GM19455 (cell line): ENCODE measurements at regions not wholly inside any gene's neighbourhood (a gene's known extent, or its start where the extent isn't known, plus 50 kb on each side); places are given as distances from the start of the nearest gene placed in this dataset.
"Not testable (repeated sequence)": the region's sequence is repeated elsewhere in the genome, so short reads cannot be mapped to it uniquely, and the experiment has no call there.

ENCODE experiments used
- ATAC-seq: cut with Tn5 transposase; IDR thresholded peaks from one replicate; pipeline ENCODE4 v1.9.1; 2021; ENCODE audit not compliant: unreplicated experiment

DNA sequence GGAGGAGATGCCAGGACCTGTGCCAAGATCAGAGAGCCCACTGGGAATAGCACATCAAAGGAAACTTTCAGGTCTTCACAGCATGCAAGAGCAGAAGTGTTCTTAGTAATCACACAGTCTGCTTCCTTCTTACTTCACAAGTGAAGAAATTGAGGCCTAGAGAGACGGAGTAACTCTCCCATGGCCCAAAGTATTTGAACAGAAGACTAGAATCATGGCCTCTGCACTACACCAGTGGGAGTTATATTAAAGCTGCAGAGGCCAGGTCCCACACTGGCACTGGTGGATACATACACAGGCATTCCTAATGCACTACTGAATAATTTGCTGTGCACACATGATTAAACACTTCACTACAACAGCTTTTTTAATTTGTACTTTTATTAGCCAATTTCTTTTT lies 107.6 kb upstream of the RMP24 start:
- ATAC-seq, result no peak

DNA sequence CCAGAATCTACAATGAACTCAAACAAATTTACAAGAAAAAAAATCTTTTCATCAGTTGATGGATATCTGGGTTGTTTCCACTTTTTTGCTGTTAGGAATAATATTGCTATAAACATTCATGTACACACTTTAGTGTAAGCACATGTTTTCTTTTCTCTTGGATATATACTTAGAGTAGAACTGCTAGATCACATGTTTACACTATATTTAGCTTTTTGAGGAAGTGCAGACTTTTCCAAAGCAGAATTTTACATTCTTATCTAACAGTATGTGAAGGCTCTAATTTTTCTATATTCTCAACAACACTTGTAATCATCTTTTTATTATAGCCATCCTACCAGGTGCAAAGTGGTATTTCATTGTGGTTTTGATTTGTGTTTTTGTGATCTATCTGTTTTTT lies 103.6 kb upstream of the RMP24 start:
- ATAC-seq, result no peak

DNA sequence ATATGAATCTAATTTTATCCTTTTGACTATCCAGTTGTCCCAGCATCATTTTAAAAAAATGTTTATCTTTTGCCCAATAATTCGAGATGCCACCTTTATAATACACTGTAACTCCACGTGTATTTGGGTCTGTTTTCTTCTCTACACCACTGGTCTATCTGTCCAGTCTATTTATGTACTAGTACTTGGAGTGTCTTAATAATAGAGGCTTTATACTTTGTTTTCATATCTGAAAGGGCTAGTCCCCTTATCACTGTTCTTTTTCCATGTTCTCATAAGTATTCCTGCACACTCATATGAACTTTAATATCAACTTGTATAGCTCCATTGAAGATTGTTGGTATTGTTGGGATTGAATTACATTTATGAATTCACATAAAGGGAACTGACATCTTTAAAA lies 101.1 kb upstream of the RMP24 start:
- no peak for ATAC-seq

DNA sequence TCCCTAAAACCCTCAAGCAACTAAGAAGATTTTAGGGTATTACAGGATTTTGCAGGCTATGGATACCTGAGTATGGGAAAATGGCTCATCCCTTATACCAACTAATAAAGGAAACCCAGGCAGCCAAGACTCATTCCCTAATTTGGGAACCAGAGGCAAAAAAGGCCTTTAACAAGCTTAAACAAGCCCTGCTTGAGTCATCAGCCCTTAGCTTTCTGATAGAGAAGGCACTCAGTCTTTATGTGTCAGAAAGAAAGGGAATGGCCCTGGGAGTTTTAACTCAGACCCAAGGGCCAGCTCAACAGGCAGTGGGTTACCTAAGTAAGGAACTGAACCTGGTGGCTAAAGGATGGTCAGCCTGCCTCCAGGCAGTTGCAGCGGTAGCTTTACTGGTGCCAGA lies 96.9 kb upstream of the RMP24 start:
- no peak for ATAC-seq

DNA sequence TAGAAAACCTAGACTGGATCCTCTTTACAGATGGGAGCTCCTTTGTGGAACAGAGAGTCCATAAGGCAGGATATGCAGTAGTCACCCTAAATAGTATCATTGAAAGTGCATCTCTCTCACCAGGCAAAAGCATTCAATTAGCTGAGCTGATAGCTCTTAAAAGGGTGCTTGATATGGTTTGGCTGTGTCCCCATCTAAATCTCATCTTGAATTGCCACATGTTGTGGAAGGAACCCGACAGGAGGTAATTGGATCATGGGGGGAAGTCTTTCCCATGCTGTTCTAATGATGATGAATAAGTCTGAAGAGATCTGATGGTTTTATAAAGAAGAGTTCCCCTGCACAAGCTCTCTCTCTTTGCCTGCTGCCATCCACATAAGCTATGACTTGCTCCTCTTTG lies 96.2 kb upstream of the RMP24 start:
- ATAC-seq, result no peak

DNA sequence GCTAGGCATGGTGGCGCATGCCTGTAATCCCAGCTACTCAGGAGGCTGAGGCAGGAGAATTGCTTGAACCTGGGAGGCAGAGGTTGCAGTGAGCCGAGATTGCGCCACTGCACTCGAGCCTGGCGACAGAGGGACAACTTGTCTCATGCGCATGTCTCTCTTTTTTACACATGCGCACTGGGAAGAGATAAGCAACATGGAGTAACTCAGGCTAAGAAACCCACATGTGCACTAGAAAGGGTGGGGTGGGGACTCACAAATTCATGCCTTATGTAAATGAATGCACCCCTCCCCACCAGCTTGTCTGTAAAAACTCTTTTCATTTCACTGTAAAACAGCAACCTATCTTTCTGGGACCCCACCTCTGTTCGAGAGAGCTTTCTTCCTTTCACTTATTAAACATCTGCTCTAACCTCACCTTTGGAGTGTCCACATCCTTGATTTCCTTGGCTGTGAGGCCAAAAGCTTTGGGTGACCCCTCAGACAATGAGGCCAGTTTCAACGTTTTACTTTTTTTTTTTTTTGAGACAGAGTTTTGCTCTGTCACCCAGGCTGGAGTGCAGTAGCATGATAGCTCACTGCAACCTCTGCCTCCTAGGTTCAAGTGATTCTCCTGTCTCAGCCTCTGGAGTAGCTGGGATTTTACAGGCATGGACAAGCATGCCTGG lies 91.6 kb upstream of the RMP24 start:
- no peak for ATAC-seq

DNA sequence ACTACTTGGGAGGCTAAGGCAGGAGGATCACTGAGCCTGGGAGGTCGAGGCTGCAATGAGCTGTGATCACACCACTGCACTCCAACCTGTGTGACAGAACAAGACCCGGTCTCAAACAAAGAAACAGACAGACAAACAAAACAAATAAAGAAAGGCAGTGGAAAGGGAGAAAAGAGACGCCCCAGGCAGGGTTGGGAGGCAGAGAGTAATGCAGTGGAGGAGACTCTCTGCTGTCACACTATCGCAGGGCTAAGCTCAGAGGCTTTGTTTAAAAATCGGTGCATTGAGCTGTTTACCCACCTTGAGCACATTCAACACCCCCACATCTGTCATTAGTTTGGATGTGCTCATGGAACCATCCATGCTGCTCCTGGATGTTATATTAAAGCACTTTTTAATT lies 84.2 kb upstream of the RMP24 start:
- ATAC-seq, result no peak

DNA sequence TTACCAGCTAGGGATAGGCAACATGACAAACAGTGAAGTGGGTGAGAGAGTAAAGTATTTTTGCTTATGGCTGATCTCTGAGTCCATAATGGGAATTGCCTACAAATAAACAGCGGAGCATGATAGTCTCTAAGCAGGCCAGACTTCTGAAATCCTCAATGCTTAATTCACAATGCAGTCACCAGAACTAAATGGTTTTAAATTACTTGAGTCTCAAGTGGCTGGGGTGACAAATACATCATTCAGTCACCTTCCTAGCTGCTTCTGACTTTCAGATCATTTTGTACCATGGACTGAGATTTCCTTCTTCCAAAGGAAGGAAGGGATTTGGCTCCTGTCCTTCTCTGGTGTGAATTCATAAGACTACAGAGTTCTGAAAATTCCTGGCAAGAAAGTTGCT lies 82.8 kb upstream of the RMP24 start:
- no peak for ATAC-seq

DNA sequence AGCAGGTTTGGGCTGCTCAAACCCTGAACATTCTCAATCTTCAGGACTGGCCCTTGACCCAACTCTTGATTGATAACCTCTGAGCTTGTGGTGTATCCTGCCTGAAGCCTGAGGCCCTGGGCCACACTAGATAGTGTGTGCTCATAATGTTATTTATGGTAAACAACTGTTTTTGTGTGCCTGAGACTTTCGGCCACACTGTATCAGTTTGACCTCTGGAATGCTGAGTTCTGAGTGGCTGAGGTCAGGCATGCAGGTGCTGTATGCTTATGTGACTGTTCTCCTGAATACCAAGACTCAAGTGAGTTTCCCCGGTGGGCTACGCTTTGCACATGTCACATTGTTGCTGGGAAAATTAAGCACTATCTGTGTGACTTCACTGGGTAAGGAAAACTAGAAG lies 82.2 kb upstream of the RMP24 start:
- ATAC-seq, result no peak

DNA sequence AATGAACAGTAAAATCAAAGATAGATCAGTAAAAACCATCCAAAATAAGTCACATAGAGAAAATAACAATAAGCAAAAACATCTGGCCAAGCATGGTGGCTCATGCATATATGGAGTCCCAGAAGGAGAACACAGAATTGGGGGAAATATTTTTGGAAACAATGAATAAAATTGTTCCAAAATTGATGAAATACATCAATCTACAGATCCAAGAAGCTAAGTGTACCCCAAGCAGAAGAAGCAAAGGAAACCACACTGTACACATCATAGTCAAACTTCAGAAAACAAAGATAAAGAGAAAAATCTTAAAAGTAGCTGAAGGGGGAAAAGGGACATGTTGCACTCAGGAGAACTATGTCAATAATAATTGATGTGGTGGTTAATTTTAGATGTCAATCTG lies 80.4 kb upstream of the RMP24 start:
- no peak for ATAC-seq

DNA sequence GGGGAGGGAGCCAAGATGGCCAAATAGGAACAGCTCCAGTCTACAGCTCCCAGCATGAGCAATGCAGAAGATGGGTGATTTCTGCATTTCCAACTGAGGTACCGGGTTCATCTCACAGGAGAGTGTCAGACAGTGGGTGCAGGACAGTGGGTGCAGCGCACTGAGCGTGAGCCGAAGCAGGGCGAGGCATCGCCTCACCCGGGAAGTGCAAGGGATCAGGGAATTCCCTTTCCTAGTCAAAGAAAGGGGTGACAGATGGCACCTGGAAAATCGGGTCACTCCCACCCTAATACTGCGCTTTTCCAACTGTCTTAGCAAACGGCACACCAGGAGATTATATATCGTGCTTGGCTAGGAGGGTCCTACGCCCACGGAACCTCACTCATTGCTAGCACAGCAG lies 75.0 kb upstream of the RMP24 start:
- not testable (repeated sequence) for ATAC-seq

DNA sequence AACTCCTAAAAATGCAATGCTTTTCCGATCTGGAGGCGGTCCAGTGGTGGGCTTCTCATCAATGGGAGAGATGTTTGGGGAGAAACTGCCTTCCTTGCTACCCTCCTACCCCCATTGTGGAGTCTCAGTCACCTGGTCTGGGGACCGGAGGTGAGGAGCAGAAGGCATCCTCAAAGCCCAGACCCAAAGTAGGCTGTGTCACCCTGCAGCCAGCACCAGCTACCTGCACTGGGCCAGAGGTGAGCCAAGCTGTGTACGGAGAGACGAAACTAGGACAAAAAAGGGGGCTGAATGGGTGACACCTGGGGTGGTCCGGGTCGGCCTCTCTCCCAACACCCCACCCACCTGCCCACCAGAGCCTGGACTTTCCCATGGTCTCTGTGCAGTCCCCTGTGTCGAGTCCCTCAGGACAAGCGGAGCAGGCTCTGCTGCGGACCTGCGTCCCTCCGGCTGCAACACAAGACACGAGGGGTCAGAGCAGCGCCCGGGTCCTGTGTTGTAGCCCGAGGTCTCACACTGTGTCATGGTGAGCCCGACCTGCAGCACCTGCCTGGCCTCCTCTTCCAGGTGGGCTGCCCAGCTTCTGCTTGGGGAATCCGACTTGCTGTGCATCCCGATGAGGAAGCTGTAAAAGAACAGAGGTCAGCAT lies 68.0 kb upstream of the RMP24 start:
- no peak for ATAC-seq

DNA sequence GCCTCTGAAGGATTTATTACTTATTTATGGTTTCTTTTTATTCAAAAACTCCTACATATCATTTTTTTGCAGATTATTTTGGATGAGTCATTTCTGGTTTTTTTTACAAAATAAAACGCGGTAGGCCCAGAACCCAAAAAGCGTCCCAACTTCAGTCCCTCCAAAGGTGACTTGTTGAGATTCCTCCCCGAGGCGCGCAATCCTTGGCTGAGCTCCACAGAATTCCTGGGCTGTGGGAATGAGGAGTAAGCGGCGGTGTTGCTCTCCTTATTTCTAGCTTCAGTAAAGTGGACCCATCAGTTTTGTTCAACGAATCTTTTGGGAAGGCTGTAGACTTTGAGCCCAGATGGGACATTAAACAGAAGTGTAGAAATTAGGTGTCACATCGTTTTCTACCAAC lies 67.0 kb upstream of the RMP24 start:
- ATAC-seq, result no peak

DNA sequence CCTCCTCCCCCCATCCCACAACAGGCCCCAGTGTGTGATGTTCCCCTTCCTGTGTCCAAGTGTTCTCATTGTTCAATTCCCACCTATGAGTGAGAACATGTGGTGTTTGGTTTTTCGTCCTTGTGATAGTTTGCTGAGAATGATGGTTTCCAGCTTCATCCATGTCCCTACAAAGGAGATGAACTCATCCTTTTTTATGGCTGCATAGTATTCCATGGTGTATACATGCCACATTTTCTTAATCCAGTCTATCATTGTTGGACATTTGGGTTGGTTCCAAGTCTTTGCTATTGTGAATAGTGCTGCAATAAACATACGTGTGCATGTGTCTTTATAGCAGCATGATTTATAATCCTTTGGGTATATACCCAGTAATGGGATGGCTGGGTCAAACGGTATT lies 66.2 kb upstream of the RMP24 start:
- ATAC-seq, result not testable (repeated sequence)

DNA sequence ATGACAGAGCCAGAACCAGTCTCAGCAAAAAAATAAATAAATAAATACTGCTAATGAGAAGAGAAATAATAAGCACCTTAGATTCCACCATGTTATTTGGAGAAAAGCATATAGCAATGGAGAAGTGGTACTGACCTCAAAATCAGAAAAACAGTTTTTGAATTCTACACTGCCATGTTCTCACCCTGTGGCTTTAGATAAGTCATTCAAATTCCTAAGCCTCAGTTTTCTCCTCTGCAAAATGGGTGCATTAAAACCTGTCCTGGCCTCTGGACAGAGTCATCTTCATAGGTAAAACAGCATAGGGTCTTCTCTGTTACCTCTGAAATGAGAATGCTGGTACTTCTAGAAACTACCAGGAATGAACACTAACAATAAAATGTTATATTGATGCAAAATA lies 62.2 kb upstream of the RMP24 start:
- ATAC-seq, result no peak

DNA sequence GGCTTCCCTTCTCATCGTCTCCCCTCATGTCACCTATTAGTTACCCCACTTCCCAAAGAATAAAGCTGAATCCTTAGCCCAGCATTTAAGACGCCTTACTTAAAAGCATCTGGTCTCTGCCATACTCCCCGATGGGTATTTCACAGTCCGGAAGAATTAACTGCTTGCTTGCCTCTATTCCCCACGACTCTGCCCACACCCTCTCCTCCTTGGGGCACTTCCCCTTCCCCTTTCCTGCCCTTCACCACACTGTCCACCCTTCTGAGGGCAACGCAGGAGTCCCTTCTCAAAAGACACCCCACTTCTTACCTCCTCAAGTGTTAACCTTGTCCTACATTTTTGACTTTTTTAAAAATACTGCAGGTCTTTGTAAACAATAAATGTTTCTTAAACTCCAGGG lies 60.1 kb upstream of the RMP24 start:
- no peak for ATAC-seq

DNA sequence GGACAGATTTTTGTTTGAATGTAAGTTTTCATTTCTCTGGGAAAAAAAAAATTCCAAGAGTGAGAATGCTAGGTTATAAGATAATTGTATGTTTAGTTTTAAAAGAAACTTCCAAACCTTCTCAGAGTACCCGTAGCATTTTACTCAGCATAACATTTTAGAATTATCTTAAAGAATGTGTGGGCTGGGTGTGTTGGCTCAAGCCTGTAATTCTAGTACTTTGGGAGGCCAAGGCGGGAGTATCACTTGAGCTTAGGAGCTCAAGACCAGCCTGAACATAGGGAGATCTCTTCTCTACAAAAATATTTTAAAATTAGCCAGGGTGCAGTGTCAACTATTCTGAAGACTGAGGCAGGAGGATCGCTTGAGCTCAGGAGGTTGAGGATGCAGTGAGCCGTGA lies 57.4 kb upstream of the RMP24 start:
- no peak for ATAC-seq

DNA sequence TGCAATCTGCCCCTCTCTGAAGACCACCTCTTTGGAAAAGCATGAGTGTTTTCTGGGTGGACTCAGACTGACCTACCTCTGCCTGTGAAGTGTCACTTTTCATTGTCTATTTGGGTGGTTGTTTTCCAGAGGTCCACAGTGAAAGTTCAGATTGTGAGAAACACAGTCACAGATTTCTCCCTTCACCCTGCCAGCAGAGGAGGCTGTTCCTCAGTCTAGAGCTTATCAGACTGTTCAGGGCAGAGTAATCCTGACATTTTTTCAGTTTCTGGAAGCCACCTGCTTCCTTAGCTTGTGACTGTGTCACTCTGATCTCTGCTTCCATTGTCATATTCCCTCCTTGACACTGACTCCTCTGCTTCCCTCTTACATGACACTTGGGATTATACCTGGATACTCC lies 55.4 kb upstream of the RMP24 start:
- ATAC-seq, result no peak

DNA sequence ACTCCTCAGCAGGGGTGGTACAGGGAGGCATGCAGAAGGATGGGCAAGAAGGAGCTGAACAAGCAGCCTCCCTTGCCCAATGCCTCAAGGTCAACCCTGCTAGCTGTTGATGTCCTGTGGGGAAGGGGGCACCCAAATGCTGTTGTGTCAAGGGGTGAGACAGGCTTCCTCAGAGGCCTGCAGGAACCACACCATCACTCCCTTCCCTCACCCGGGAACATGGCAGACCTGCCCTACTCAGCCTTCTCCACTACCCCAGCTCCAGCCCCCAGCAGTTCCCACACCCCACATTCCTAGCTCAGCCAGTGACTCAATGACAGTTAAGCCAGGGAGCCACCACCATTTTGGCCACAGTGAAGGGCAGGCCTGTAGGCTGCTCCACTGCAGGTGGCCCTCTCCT lies 53.9 kb upstream of the RMP24 start:
- ATAC-seq, result no peak

DNA sequence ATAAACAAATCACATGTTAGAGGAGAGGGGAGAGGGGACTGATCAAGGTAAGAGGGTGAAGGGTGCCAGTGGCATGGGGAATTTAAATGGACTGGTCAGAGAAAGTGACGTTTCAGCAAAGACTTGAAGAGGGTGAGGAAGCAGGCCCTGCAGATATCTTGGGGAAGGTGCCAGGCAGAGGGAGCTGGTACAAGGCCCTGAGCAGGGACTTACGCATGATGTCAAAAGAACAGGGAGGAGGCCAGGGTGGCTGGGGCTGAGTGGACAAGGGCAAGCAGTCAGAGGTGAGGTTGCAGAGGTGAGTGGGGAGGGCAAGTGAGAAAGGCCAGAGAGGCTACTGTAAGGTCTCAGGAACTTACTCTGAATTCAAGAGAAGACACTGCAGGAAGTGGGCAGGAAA lies 53.3 kb upstream of the RMP24 start:
- no peak for ATAC-seq

DNA sequence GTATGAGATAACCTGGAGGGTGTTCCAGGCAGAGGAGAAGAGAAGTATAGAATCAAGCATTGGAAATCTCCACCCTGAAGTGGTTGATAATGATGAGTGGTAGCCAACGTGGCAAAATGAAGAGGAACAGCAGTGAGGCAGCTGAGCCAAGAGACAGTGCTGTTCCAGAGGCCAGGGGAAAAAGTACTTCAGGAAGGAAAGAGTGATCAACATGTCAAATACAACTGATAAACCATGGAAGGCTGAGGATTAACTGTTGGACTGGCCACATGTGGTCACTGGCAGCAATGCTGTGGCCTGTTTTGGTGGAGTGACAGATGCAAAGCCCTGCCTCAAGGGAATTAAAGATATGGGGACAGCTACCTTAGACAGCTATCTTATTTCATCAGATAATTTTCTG lies 51.9 kb upstream of the RMP24 start:
- ATAC-seq, result no peak
